B cell (primary cell): ENCODE measurements at regions not wholly inside any gene's neighbourhood (a gene's known extent, or its start where the extent isn't known, plus 50 kb on each side); places are given as distances from the start of the nearest gene placed in this dataset.

Experiments
- ATAC-seq: fragments of 200-7000 bp; cut with Tn5 transposase; one replicate; pipeline ENCODE4 v1.10.0; 2021; ENCODE audit warnings: low read depth, mild to moderate bottlenecking, moderate number of reproducible peaks, moderate library complexity
- CTCF ChIA-PET: fragments of 350-600 bp; sonication (Branson Sonifier 250); formaldehyde crosslinking; loops from one replicate; lab custom pipeline; 2021; ENCODE audit warnings: antibody characterized with exemption, inconsistent platforms; lab: Charles Lee
- POLR2A ChIA-PET: fragments of 350-600 bp; sonication (Branson Sonifier 250); formaldehyde crosslinking; loops from one replicate; lab custom pipeline; 2021; ENCODE audit warnings: antibody characterized with exemption; lab: Charles Lee
- DNase-seq: peaks from one replicate; pipeline ENCODE4 v3.0.0; 2013
- H2AFZ ChIP-seq: 2 replicates; pipeline ENCODE4 v1.6.1; 2012; ENCODE audit warnings: mild to moderate bottlenecking, low read depth, low read length; ENCODE audit not compliant: insufficient read depth, poor library complexity, severe bottlenecking
- H3K27ac ChIP-seq, 2 donors: 1 replicate in 1 of 2; 2 replicates in 1 of 2; pipeline ENCODE4 v1.5.1; 2012 to 2013; ENCODE audit warnings: low read length in 2 of 2, mild to moderate bottlenecking in 2 of 2, moderate library complexity in 1 of 2
- H3K27me3 ChIP-seq, 4 experiments: fragments of 200-600 bp in 1 of 4; sonication (generic) in 1 of 4; replicated peaks in 1 of 4; 1 replicate in 2 of 4; 2 replicates in 2 of 4; pipeline versions ENCODE4 v1.6.1 to v1.7.0; 2013 to 2016; ENCODE audit warnings: low read length in 3 of 4, mild to moderate bottlenecking in 2 of 4, mixed read lengths in 1 of 4, moderate library complexity in 1 of 4; ENCODE audit not compliant: insufficient read depth in 4 of 4, control insufficient read depth in 3 of 4; ENCODE audit errors: control extremely low read depth in 1 of 4
- H3K36me3 ChIP-seq, 2 experiments: replicated peaks in 1 of 2; 1 replicate in 1 of 2; 2 replicates in 1 of 2; pipeline versions ENCODE4 v1.6.1 to v1.7.1; 2013; ENCODE audit warnings: low read length in 1 of 2; ENCODE audit not compliant: insufficient read depth in 2 of 2, control insufficient read depth in 1 of 2; ENCODE audit errors: control extremely low read depth in 1 of 2, extremely low read depth in 1 of 2
- H3K4me1 ChIP-seq, 2 donors: fragments of 200-600 bp in 1 of 2; sonication (generic) in 1 of 2; 1 replicate in 1 of 2; 2 replicates in 1 of 2; pipeline versions ENCODE4 v1.5.1 to v1.6.1; 2013 to 2017; ENCODE audit warnings: low read length in 2 of 2; ENCODE audit not compliant: control insufficient read depth in 2 of 2, insufficient read depth in 2 of 2
- H3K4me2 ChIP-seq: replicated peaks from 2 replicates; pipeline ENCODE3; 2012; ENCODE audit warnings: mild to moderate bottlenecking, low read depth, low read length; ENCODE audit not compliant: poor library complexity, severe bottlenecking
- H3K4me3 ChIP-seq, 5 experiments: fragments of 200-600 bp in 1 of 5; sonication (generic) in 1 of 5; 1 replicate in 3 of 5; 2 replicates in 2 of 5; pipeline versions ENCODE4 v1.5.1 to v1.7.0; 2011 to 2016; ENCODE audit warnings: low read length in 4 of 5, mild to moderate bottlenecking in 4 of 5, low read depth in 2 of 5, control low read depth in 1 of 5, moderate library complexity in 1 of 5; ENCODE audit not compliant: insufficient read depth in 1 of 5; ENCODE audit errors: control extremely low read depth in 1 of 5, extremely low read depth in 1 of 5
- H3K79me2 ChIP-seq: fragments of 200-600 bp; sonication (generic); one replicate; pipeline ENCODE4 v1.6.0; 2016; ENCODE audit warnings: low read length; ENCODE audit not compliant: control insufficient read depth, insufficient read depth
- H3K9ac ChIP-seq: fragments of 200-600 bp; sonication (generic); 2 replicates; pipeline ENCODE4 v1.6.1; 2017; ENCODE audit warnings: mild to moderate bottlenecking, low read length, moderate library complexity
- H3K9me3 ChIP-seq, 3 donors: one replicate each; pipeline versions ENCODE4 v1.6.1 to v1.7.1; 2013; ENCODE audit warnings: low read length in 2 of 3; ENCODE audit not compliant: control insufficient read depth in 2 of 3, insufficient read depth in 1 of 3; ENCODE audit errors: control extremely low read depth in 1 of 3
- H4K20me1 ChIP-seq: 2 replicates; pipeline ENCODE4 v1.6.0; 2012; ENCODE audit warnings: mild to moderate bottlenecking, low read length; ENCODE audit not compliant: insufficient read depth, control insufficient read depth, poor library complexity, severe bottlenecking
- H3K27ac Mint-ChIP-seq: one replicate; pipeline ENCODE4 v1.8.0; 2021; ENCODE audit warnings: mixed read lengths
- H3K27me3 Mint-ChIP-seq: one replicate; pipeline ENCODE4 v1.8.0; 2021; ENCODE audit warnings: mixed read lengths
- H3K4me1 Mint-ChIP-seq: one replicate; pipeline ENCODE4 v1.8.0; 2021; ENCODE audit warnings: mixed read lengths
- H3K4me3 Mint-ChIP-seq: one replicate; pipeline ENCODE4 v1.8.0; 2021; ENCODE audit warnings: mixed read lengths
- H3K9me3 Mint-ChIP-seq: one replicate; pipeline ENCODE4 v1.8.0; 2022; ENCODE audit warnings: mixed read lengths; ENCODE audit not compliant: insufficient read depth
- EZH2 ChIP-seq: IDR thresholded peaks from 2 replicates; pipeline ENCODE4 v1.6.1; 2012; ENCODE audit warnings: borderline replicate concordance, low read depth, mild to moderate bottlenecking, moderate library complexity, low read length; ENCODE audit not compliant: insufficient read depth, poor library complexity, severe bottlenecking
- WGBS: methylation state at CpG from one replicate; pipeline ENCODE4 v1.1.5; 2013; ENCODE audit warnings: missing lambda C conversion rate; ENCODE audit not compliant: insufficient coverage; 5-methylcytosine and 5-hydroxymethylcytosine counted together
- intact Hi-C: fragments of 100-400 bp; cut with micrococcal nuclease; formaldehyde crosslinking; loops from one replicate; pipeline ENCODE4 v1.10.0; 2022
- TF ChIP-seq, protein P1 (sequence below): fragments of 200-600 bp; IDR thresholded peaks from one replicate; pipeline ENCODE4 v1.8.0; 2022; ENCODE audit warnings: antibody characterized with exemption, mild to moderate bottlenecking

DNA sequence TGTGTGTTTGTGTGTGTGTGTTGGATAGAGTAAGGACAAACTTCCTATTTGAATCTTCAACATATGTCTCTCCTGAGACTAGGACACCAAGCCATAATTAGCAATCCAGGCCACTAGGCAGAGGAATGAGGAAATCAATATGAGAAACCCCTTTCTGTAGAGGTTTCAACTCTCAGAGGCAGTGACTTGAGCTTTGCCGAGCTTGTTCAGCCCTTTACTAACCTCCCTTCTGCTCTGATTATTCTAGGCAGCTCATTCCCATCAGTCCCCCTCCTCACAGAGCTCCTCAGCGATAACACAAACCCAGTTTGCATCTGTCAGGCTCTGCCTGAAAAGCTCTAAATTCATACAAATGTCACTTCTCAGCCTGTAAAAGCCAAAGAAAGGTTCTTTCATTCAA lies 1030.3 kb downstream of the CDH8 start:
- no peak for ATAC-seq
- Histone ChIP-seq H3K36me3 (no peaks in the 10 kb centered on the region), H3K9me3 (no peaks in the 10 kb centered on the region), H3K27me3 (no peaks in the 10 kb centered on the region), H3K27ac (no peak overlapping the region), H2AFZ (no peak overlapping the region), H3K4me2 (no peak overlapping the region), H3K4me3 (no peak overlapping the region), H3K79me2 (no peaks in the 10 kb centered on the region), H3K9ac (no peak overlapping the region), H3K4me1 (no peaks in the 10 kb centered on the region), H4K20me1 (no peaks in the 10 kb centered on the region)
- no peaks in the 10 kb centered on the region for H3K4me1 Mint-ChIP-seq
- TF ChIP-seq, protein P1, sequence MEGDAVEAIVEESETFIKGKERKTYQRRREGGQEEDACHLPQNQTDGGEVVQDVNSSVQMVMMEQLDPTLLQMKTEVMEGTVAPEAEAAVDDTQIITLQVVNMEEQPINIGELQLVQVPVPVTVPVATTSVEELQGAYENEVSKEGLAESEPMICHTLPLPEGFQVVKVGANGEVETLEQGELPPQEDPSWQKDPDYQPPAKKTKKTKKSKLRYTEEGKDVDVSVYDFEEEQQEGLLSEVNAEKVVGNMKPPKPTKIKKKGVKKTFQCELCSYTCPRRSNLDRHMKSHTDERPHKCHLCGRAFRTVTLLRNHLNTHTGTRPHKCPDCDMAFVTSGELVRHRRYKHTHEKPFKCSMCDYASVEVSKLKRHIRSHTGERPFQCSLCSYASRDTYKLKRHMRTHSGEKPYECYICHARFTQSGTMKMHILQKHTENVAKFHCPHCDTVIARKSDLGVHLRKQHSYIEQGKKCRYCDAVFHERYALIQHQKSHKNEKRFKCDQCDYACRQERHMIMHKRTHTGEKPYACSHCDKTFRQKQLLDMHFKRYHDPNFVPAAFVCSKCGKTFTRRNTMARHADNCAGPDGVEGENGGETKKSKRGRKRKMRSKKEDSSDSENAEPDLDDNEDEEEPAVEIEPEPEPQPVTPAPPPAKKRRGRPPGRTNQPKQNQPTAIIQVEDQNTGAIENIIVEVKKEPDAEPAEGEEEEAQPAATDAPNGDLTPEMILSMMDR: no peak
- TF ChIP-seq EZH2: no peak
- CTCF ChIA-PET: no interaction called here
- DNase-seq: no peak
- POLR2A ChIA-PET: no interaction called here
- no peaks in the 10 kb centered on the region for H3K9me3 Mint-ChIP-seq
- no peak overlapping the region for H3K27ac Mint-ChIP-seq
- H3K4me3 Mint-ChIP-seq: no peak overlapping the region
- intact Hi-C loops: no loop called here
- H3K27me3 Mint-ChIP-seq: no peaks in the 10 kb centered on the region
- 78% methylated on average over 2 of the region's 2 CpGs for WGBS

- no peak for DNase-seq
- Histone ChIP-seq H2AFZ (no peak overlapping the region), H3K27me3 (no peaks in the 10 kb centered on the region), H3K4me2 (no peak overlapping the region), H3K9me3 (no peaks in the 10 kb centered on the region), H3K36me3 (no peaks in the 10 kb centered on the region), H3K79me2 (no peaks in the 10 kb centered on the region), H3K4me3 (no peak overlapping the region), H3K27ac (no peak overlapping the region), H4K20me1 (no peaks in the 10 kb centered on the region), H3K9ac (no peak overlapping the region), H3K4me1 (no peaks in the 10 kb centered on the region)
- no peak overlapping the region for H3K27ac Mint-ChIP-seq
- no peak overlapping the region for H3K4me3 Mint-ChIP-seq
- H3K4me1 Mint-ChIP-seq: no peaks in the 10 kb centered on the region
- CTCF ChIA-PET: no interaction called here
- intact Hi-C loops: no loop called here
- TF ChIP-seq, protein P1: no peak
- no peak for TF ChIP-seq EZH2
- no peak for ATAC-seq
- POLR2A ChIA-PET: no interaction called here
- no CpG with 5 or more reads among the region's 4 CpGs for WGBS
- no peaks in the 10 kb centered on the region for H3K27me3 Mint-ChIP-seq
- H3K9me3 Mint-ChIP-seq: peaks cover 2% of the 10 kb centered on the region
Measured at GRCh38 chr16:61002479-61003204, 1033.6 kb downstream of the CDH8 start.
